IMR-90 (cell line): ENCODE measurements at regions not wholly inside any gene's neighbourhood (a gene's known extent, or its start where the extent isn't known, plus 50 kb on each side); places are given as distances from the start of the nearest gene placed in this dataset.

Source experiments
- ATAC-seq: fragments of 200-7000 bp; cut with Tn5 transposase; 2 replicates; pipeline ENCODE4 v1.9.1; 2020; ENCODE audit warnings: low read depth, mild to moderate bottlenecking, moderate library complexity
- BruUV-seq: library from RNA; stranded (reverse); fragments of 400-500 nt; replicated peaks from 2 replicates; lab custom pipeline; 2021; lab: Mats Ljungman, UMichigan
- CTCF ChIA-PET: fragments of 300-600 bp; formaldehyde crosslinking; extraction: SDS; loops from one replicate; lab custom pipeline; 2021; ENCODE audit warnings: antibody characterized with exemption; lab: Yijun Ruan, JAX
- POLR2A ChIA-PET: fragments of 300-600 bp; sonication (Branson Sonifier 250); formaldehyde crosslinking; loops from one replicate; lab custom pipeline; 2022; ENCODE audit warnings: antibody characterized with exemption; ENCODE audit not compliant: unreplicated experiment; lab: Charles Lee
- DNase-seq: peaks from one replicate; pipeline ENCODE4 v3.0.0; 2013
- H2AFZ ChIP-seq: replicated peaks from 2 replicates; pipeline ENCODE3; 2013; ENCODE audit warnings: low read length, mild to moderate bottlenecking; ENCODE audit not compliant: poor library complexity
- H2AK5ac ChIP-seq: 2 replicates; pipeline ENCODE4 v1.6.1; 2013; ENCODE audit warnings: low read depth, low read length, inconsistent platforms
- H2AK9ac ChIP-seq: replicated peaks from 2 replicates; pipeline ENCODE3; 2013; ENCODE audit warnings: mild to moderate bottlenecking, low read depth, low read length, moderate library complexity; ENCODE audit not compliant: poor library complexity
- H2BK120ac ChIP-seq: 2 replicates; pipeline ENCODE4 v1.6.1; 2013; ENCODE audit warnings: low read depth, low read length, inconsistent platforms
- H2BK15ac ChIP-seq: 3 replicates; pipeline ENCODE4 v1.6.1; 2013; ENCODE audit warnings: low read depth, low read length, inconsistent platforms
- H2BK20ac ChIP-seq: 2 replicates; pipeline ENCODE4 v1.6.1; 2013; ENCODE audit warnings: low read depth, mild to moderate bottlenecking, inconsistent platforms, low read length, moderate library complexity
- H2BK5ac ChIP-seq: 2 replicates; pipeline ENCODE4 v1.6.1; 2013; ENCODE audit warnings: mild to moderate bottlenecking, low read depth, low read length, inconsistent platforms; ENCODE audit not compliant: poor library complexity, severe bottlenecking
- H3K14ac ChIP-seq: replicated peaks from 2 replicates; pipeline ENCODE4 v1.6.1; 2013; ENCODE audit warnings: low read depth, low read length, inconsistent platforms
- H3K18ac ChIP-seq: 2 replicates; pipeline ENCODE4 v1.6.1; 2013; ENCODE audit warnings: low read depth, low read length, control low read depth
- H3K23ac ChIP-seq: 2 replicates; pipeline ENCODE4 v1.6.1; 2013; ENCODE audit warnings: low read depth, low read length, inconsistent platforms
- H3K27ac ChIP-seq: 2 replicates; pipeline ENCODE4 v1.5.1; 2013; ENCODE audit warnings: mild to moderate bottlenecking, control low read depth, low read length; ENCODE audit not compliant: insufficient read depth
- H3K27me3 ChIP-seq: 2 replicates; pipeline ENCODE4 v1.6.1; 2013; ENCODE audit warnings: low read length; ENCODE audit not compliant: control insufficient read depth, insufficient read depth
- H3K36me3 ChIP-seq: 2 replicates; pipeline ENCODE4 v1.6.1; 2013; ENCODE audit warnings: low read length, mixed read lengths; ENCODE audit not compliant: control insufficient read depth, insufficient read depth
- H3K4ac ChIP-seq: 2 replicates; pipeline ENCODE4 v1.6.1; 2013; ENCODE audit warnings: low read depth, low read length, inconsistent platforms
- H3K4me1 ChIP-seq: 2 replicates; pipeline ENCODE4 v1.6.1; 2013; ENCODE audit warnings: low read length, mixed read lengths; ENCODE audit not compliant: control insufficient read depth, insufficient read depth
- H3K4me2 ChIP-seq: 2 replicates; pipeline ENCODE4 v1.6.1; 2013; ENCODE audit warnings: low read depth, mild to moderate bottlenecking, control low read depth, low read length, moderate library complexity
- H3K4me3 ChIP-seq: 2 replicates; pipeline ENCODE4 v1.5.1; 2013; ENCODE audit warnings: low read depth, mild to moderate bottlenecking, control low read depth, low read length, moderate library complexity; ENCODE audit not compliant: insufficient read depth
- H3K56ac ChIP-seq: 2 replicates; pipeline ENCODE4 v1.6.1; 2013; ENCODE audit warnings: low read length, inconsistent platforms; ENCODE audit not compliant: insufficient read depth; ENCODE audit errors: extremely low read depth
- H3K79me1 ChIP-seq, 2 experiments: 2 replicates each; pipeline ENCODE4 v1.6.1; 2013; ENCODE audit warnings: low read length in 2 of 2, inconsistent platforms in 1 of 2, low read depth in 1 of 2
- H3K9ac ChIP-seq: 2 replicates; pipeline ENCODE4 v1.6.1; 2013; ENCODE audit warnings: low read depth, low read length, control low read depth
- H3K9me1 ChIP-seq: 2 replicates; pipeline ENCODE4 v1.6.1; 2013; ENCODE audit warnings: low read length, inconsistent platforms; ENCODE audit not compliant: insufficient read depth
- H3K9me3 ChIP-seq: 2 replicates; pipeline ENCODE4 v1.6.1; 2013; ENCODE audit warnings: low read length; ENCODE audit not compliant: control insufficient read depth, insufficient read depth
- H4K20me1 ChIP-seq: 2 replicates; pipeline ENCODE4 v1.6.1; 2013; ENCODE audit warnings: low read length, inconsistent platforms; ENCODE audit not compliant: insufficient read depth
- H4K5ac ChIP-seq: 2 replicates; pipeline ENCODE4 v1.6.1; 2013; ENCODE audit warnings: mild to moderate bottlenecking, low read depth, low read length, control low read depth
- H4K8ac ChIP-seq, 2 experiments: 2 replicates each; pipeline ENCODE4 v1.6.1; 2013; ENCODE audit warnings: low read depth in 2 of 2, low read length in 2 of 2, control low read depth in 1 of 2, inconsistent platforms in 1 of 2
- H4K91ac ChIP-seq: 2 replicates; pipeline ENCODE4 v1.6.1; 2013; ENCODE audit warnings: low read depth, low read length, inconsistent platforms; ENCODE audit not compliant: insufficient read depth
- CEBPB ChIP-seq: IDR thresholded peaks from 2 replicates; pipeline ENCODE4 v1.6.1; 2012; ENCODE audit warnings: low read depth, low read length, improper control_type of control experiment
- CTCF ChIP-seq: conservative IDR thresholded peaks from 2 replicates; pipeline ENCODE4 v1.5.1; 2012; ENCODE audit warnings: mild to moderate bottlenecking, low read depth, low read length, improper control_type of control experiment
- RAD21 ChIP-seq: IDR thresholded peaks from 2 replicates; pipeline ENCODE4 v1.6.1; 2012; ENCODE audit warnings: low read length, improper control_type of control experiment
- RCOR1 ChIP-seq: IDR thresholded peaks from 2 replicates; pipeline ENCODE4 v1.6.1; 2012; ENCODE audit warnings: mild to moderate bottlenecking, low read length, improper control_type of control experiment; ENCODE audit not compliant: insufficient replicate concordance
- SMC3 ChIP-seq: fragments of 150-350 bp; IDR thresholded peaks from 2 replicates; pipeline ENCODE4 v1.6.1; 2016; ENCODE audit warnings: low read depth, mild to moderate bottlenecking, antibody characterized with exemption, low read length, moderate library complexity
- USF2 ChIP-seq: fragments of 150-350 bp; IDR thresholded peaks from 2 replicates; pipeline ENCODE4 v1.6.1; 2017; ENCODE audit warnings: mild to moderate bottlenecking, antibody characterized with exemption, low read length, low read depth
- dilution Hi-C: fragments of 300-500 bp; cut with HindIII; formaldehyde crosslinking; loops from one replicate; pipeline ENCODE4 v1.14.3; 2018; ENCODE audit warnings: low sequenced_read_pairs; ENCODE audit not compliant: unreplicated experiment
- in situ Hi-C: fragments of 300-500 bp; cut with MboI; formaldehyde crosslinking; loops from 3 replicates; pipeline ENCODE4 v1.14.3; 2019; ENCODE audit warnings: low sequenced_read_pairs, inconsistent platforms, mixed read lengths
- intact Hi-C: fragments of 100-400 bp; cut with micrococcal nuclease; formaldehyde crosslinking; loops from 2 replicates; pipeline ENCODE4 v1.10.0; 2022

GRCh38 chr4:123922847-123923246, 526.3 kb downstream of the SPRY1 start:
- no peaks in the 10 kb centered on the region for H4K20me1 ChIP-seq
- no peak overlapping the region for H2AFZ ChIP-seq
- no peak overlapping the region for H4K5ac ChIP-seq
- H4K91ac ChIP-seq: no peak overlapping the region
- dilution Hi-C loops (no loop called here), in situ Hi-C loops (no loop called here), intact Hi-C loops (no loop called here)
- H3K27ac ChIP-seq: no peak overlapping the region
- no peak overlapping the region for H3K4me3 ChIP-seq
- H3K56ac ChIP-seq: no peak overlapping the region
- H3K14ac ChIP-seq: no peak overlapping the region
- CTCF ChIA-PET: interaction anchor here (0.6 kb wide), 1 partner anchor 656 kb away, joined by 3 read pairs; no protein-coding TSS in a partner anchor
- H3K18ac ChIP-seq: no peak overlapping the region
- H4K8ac ChIP-seq: no peak overlapping the region
- H3K4me1 ChIP-seq: no peaks in the 10 kb centered on the region
- no peak overlapping the region for H2AK9ac ChIP-seq
- no peak overlapping the region for H2AK5ac ChIP-seq
- H3K36me3 ChIP-seq: no peaks in the 10 kb centered on the region
- ATAC-seq (no peak), DNase-seq (peak; percentile 2)
- no peak overlapping the region for H3K9ac ChIP-seq
- no peaks in the 10 kb centered on the region for H3K9me3 ChIP-seq
- H2BK5ac ChIP-seq: no peak overlapping the region
- H3K4ac ChIP-seq: no peak overlapping the region
- H3K27me3 ChIP-seq: no peaks in the 10 kb centered on the region
- no peak for TF ChIP-seq CTCF
- no peak for TF ChIP-seq RCOR1
- no peak for TF ChIP-seq RAD21
- no peak for TF ChIP-seq SMC3
- no peak for TF ChIP-seq CEBPB
- no peak for TF ChIP-seq USF2
- no peaks in the 10 kb centered on the region for H3K9me1 ChIP-seq
- BruUV-seq: no TSS peak
- no peak overlapping the region for H2BK15ac ChIP-seq
- H2BK120ac ChIP-seq: no peak overlapping the region
- H3K23ac ChIP-seq: no peak overlapping the region
- POLR2A ChIA-PET: no interaction called here
- no peak overlapping the region for H3K4me2 ChIP-seq
- H3K79me1 ChIP-seq: no peaks in the 10 kb centered on the region
- H2BK20ac ChIP-seq: no peak overlapping the region
